GM18507 (cell line): ENCODE measurements at regions not wholly inside any gene's neighbourhood (a gene's known extent, or its start where the extent isn't known, plus 50 kb on each side); places are given as distances from the start of the nearest gene placed in this dataset.

Source experiments
- DNase-seq: peaks from one replicate; pipeline ENCODE4 v3.0.0; 2011; ENCODE audit warnings: low read depth; ENCODE audit not compliant: insufficient read length; ENCODE audit errors: extremely low spot score
- FAIRE-seq: peaks from 2 replicates; lab custom pipeline; 2011; peaks lifted over from hg19 to GRCh38; lab: Jason Lieb, UNC

DNA sequence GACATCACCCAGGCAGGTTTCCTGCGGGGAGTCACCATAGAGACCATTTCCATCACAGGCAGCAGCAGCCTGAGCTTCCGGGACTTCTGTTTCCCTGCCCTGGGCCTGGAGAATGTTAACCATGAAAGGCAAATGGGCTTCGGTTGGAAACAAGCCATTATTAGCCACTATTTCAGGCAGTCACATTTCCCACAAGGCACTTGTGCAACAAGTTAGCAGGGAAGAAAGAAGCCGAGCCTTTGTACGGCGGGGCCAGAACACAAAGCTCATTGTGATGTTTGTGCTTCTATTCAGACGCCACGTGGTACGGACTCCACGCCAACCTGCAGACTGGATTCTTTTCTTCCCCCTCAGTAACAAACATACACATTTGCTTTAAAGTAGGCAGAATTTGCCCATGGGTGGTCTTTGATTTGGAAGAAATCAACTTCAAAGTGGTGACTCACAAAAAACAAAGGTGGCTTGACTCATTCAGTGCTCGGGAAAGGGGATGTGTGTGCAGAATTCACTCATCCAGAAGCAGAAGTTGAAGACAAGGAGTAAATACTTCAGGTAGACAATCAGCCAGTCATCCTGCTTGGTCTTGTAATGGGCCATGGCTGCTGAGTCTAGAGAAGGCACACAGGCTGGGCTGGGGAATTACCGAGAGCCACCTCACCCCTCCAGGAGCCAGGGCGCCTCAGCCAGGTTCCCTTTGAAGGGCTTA is 154.2 kb upstream of the PRMT8 start:
- no peak for FAIRE-seq

DNA sequence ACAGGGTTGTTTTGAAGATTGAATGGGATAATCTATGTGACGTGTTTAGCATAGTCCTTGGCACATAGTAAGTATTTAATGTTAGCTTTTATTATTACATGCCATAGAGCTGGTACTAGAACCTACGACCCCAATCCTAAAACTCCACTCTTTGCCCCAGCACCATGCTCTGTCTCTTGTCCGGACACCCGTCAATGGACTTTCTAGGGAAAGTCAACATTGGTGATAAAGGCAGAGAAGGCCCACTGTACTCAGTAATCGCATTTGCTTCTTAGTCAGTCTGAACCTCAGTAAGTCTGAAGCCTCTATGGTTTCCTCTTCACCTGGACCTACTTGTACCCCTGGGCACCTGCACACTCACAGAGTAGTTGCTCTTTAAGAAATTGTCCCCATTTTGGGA is 153.1 kb upstream of the PRMT8 start:
- DNase-seq (no peak), FAIRE-seq (no peak)

More for the DNA sequence above, 154.2 kb upstream of the PRMT8 start:
- no peak for DNase-seq

DNA sequence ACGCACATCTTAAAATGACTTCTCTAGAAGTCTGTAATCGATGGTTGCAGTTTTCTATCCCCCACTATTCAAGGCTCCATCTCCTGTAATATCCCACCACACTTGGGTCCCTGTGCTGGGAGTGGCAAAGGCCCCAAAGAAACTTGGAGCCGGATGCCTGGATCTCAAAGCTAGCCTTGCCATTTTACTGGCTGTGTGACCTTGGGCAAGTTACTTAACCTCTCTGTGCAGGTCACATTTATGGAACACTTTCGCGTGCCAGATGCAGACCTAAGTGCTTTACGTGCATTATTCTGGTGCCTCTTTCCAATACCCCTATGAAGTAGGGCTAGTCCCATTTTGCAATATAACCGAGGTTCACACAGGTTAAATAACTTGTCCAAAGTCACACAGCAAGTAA is 151.8 kb upstream of the PRMT8 start:
- DNase-seq (no peak), FAIRE-seq (no peak)

DNA sequence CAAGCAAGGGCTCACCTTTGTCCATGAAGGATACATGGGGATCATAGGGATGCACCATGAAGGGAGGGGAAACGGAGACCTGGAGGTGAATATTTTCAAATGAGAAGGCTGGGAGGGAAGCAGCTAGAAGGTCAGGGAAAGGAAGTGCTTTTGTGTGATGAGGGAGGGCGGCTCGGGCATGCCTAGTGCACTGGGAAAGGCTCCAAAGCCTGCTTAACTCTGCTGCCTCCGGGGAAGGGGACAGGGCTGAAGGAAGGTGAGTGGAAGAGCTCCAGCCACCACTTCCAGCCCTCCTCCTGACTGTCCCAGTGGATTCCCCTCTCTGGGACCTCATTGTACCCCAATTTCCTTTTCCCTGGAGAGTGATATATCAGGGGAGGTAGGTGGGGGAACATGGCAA is 149.4 kb upstream of the PRMT8 start:
- DNase-seq (no peak), FAIRE-seq (no peak)

DNA sequence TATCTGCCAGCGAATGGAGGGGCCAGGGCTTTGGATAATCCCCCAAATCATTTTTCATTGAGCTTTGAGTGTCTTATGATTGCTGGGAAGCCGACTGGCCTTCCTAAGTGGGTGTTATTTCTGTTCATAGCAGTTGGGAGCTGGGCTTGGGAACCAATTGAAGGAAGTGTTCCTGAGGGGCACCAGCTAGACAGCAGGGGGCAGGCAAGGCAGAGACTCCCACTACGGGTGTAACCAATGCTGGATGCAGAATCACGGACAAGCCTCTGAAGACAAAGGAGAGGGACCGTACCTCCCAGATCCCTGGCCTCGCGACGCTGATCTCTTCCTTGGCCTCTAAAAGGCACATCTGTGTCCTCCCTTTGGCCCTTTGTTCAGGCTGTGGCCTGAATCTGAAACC is 149.0 kb upstream of the PRMT8 start:
- DNase-seq (no peak), FAIRE-seq (no peak)

DNA sequence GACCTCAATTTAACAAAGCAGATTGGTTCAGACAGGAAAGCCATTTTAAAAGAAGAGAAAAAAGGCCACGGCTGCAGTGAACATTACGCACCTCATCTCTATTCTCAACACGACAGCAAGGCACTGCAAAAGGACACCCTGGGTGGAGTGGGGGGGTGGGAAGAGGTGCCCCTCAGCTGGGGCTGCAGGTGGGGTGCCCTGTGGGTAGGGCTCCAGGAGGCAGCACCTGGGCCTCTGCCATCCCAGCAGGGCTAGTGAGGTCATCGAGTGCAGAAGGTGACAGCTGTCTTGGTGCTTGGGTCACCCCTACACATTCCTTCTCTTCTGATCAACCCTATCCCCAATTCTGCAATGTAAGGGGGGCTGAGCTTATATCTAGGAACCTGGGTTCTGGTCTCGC is 142.9 kb upstream of the PRMT8 start:
- no peak for FAIRE-seq
- no peak for DNase-seq

DNA sequence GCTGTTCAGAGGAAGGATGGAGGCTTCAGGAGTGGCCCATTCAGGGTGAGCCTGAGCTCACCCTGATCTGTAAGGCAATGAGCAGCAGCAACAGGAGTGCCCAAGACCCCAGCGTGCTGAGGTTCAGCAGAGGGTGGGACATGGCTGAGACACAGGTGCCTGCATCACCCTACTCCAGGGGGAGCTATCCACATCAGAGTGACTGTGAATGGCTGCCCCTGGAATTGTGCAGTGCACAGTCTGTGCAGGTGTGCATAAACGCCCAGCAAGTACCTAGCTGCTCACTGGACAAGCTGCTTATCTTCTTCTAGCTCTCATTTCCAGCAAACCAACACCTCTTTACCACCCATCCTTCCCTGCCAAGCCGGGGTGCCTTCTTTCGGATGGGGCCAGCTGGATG is 140.6 kb upstream of the PRMT8 start:
- DNase-seq (no peak), FAIRE-seq (no peak)

DNA sequence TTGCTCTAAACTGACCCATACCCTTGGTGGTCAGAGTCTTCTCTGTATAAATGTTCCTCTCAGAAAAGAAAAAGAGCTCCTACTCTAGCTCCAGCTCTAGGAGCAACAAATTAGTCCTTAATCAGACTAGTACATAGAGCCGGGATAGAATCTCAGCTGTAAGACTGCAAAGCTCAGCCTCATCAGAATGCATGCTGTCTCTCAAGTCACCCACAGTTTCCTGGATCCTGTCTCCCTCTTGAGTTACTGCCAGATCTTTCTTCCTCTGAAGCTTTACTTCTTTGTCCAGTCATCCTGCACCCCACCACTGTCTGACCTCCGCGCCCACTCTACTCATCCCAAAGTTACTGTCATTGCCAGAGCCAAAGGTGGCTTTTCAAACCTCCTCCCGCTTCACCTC is 139.3 kb upstream of the PRMT8 start:
- DNase-seq (no peak), FAIRE-seq (no peak)

DNA sequence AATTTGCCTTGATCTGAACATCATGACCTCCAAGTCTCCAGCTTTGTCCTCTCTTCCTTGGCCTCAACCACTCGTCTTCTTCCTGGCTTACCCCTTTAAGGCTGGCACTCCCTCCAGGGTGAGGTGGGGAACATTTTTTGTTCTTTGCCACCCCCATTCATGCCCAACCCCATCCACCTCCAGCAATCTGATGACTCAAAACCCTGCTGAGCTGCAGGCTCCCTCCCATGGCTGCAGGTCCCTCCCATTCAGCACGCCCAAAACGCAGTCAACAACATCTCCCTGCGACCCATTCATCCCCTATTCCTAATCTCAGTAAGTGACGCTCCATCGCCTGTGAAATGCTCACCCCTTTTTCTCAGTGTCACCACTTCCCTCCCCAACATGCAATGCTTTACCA is 138.8 kb upstream of the PRMT8 start:
- DNase-seq (no peak), FAIRE-seq (no peak)

DNA sequence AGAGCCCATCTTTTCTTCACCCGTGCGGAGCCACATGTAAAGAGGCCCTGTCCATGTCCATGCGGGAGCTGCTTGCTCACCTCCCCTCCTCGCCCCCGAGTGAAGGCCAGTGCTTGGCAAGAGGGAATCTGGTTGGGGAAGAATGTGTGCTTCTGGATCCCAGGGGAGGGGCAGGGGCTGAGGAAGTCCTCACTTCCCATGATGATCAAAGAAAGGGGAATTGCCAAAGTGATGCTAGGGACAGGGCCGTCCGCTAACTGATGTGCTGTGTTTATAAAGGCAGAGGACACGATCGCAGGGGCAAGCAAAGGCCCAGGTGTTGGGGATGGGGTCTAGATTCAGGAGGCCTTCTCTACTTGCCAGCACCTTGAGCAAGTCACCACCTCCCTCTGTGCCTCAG is 137.4 kb upstream of the PRMT8 start:
- FAIRE-seq (no peak), DNase-seq (no peak)

DNA sequence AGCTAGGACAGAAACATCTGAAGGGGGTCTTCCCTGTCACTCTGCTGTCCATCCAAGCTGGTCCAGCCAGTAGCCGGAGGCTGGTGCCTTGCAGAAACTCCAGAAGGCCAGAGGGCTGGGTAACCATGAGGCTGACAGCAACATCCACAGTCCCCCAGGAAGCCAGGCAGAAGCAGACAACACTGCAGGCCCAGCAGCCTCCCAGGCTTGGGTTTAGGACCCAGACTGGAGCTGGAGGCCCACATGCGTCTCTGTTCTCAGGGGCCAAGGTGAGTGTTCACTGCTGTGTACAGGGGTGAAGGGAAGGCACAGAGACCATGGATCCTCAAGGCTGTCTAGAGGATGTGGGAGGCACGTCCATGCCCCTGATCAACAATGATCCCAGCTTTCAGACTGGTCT is 136.4 kb upstream of the PRMT8 start:
- DNase-seq (no peak), FAIRE-seq (no peak)

DNA sequence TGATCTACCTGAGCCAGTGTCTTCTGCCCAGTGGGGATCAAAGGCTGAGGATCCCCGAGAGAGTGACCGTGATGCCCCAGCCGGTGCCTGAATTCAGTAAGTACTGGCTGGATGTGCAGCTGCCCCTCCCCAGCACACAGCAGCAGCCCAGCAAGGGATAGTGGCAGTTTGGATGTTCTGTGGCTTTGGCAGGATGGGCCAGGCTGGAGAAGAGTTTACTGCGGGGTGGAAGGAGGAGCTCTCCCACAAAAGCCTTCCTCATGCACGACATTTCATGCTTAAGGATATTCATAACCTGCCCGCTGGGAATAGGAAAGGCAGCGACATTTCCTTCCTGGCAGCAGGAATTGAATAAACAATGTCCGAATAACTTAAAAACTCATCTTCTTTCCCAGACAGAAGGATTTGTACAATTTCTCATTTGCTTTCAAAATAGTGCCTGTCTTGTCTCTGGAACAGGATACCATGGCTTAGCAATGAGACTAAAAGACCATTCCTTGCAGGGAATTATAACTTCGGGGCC is 135.6 kb upstream of the PRMT8 start:
- FAIRE-seq (no peak), DNase-seq (no peak)

DNA sequence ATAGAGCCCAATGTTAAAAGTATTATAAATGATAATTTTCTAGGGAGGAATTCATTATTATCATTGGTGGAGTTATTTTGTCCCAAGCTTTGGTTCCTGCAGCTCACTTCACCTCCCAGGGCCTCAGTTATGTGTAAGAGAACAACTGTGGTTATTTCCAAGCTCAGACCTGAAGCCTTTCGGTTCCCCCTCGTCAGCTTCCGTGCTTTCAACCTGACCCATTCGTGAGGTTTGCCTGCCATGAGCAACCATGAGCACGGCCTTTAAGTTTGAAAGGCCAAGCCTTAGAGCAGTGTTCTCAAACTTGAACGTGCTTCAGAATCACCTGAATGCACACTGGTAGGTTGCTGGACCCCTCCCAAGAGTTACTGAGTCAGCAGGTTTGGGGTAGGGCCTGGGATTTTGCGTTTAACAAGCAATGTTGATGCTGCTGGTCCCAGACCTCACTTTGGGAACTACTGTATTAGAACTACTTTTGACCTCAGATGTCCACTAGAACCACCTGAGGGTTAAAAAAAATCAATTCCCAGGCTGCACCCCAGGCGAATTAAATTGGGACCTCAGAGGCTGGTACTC is 133.0 kb upstream of the PRMT8 start:
- DNase-seq: no peak
- FAIRE-seq: no peak

DNA sequence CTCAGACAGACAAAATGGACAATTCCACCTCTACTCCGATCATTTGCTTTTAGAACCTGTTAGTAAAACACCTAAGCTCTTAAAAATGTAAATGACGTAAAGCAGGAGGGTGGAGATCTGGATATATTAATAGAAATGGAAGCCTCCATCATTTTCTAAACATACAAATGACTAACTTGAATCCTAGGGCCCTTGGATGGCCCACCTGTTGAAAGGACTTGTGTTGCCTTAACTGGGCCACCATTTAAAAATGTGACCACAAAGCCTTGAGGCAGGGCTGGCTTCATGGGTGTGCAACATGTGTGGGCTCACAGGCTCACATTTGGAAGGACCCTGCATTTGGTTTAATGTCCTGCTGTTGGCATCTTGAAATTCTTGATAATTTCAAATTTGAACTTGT is 131.5 kb upstream of the PRMT8 start:
- FAIRE-seq (no peak), DNase-seq (no peak)

DNA sequence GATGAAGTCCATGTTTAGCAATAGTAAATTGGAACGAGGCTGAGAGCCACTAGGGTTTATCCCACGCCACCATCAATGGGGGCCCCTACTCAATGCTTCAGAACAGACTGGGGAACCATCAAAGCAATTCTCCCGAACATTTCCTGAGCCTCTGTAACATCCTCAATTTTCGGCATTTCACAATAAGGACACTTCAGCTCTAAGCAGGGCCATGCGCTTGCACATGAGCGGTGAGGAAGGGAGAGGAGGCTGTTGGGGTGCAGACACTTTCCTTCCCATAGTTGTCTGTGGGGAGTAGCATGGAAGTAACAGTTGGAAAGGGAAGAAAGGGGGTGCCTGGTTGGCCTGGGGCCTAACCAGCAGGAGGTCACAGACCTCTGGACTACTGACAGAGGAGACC is 129.9 kb upstream of the PRMT8 start:
- no peak for DNase-seq
- FAIRE-seq: no peak

DNA sequence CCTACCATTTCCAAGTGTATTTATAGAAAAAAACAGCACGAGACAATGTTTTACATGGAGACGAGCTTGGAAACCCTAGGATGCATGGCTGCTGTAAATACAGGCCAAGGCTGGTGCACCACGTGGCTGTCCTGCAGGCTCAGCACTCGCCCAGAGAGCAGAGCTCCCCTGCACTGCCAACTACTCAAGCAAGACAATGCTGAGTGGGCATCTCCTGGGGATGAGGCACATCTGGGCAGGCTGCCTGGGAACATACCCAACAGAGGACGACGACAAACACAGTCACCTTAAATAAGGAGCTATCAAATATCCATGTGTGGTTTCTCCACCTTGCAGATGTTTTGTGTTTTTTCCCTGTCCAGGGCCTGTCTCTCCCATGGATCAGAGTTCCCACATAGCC is 128.3 kb upstream of the PRMT8 start:
- FAIRE-seq (no peak), DNase-seq (no peak)

DNA sequence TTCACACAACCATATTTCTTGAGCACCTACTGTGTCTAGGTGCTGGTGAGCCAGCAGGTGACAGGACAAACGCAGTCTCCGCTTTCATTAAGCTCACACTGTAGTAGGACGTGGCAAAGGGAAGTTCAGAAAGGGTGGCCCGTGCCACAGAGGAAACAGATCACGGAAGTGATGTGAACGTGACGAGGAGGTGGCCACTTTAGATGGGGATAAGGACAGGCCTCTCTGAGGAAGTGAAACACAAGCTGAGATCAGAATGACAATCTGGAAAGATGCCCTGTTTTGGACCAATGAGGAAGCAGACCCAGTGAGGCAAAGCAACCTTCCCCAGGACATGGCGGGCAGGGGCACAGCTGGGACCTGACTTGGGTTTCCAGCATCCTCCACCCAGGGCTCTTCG is 127.4 kb upstream of the PRMT8 start:
- no peak for FAIRE-seq
- DNase-seq: no peak

DNA sequence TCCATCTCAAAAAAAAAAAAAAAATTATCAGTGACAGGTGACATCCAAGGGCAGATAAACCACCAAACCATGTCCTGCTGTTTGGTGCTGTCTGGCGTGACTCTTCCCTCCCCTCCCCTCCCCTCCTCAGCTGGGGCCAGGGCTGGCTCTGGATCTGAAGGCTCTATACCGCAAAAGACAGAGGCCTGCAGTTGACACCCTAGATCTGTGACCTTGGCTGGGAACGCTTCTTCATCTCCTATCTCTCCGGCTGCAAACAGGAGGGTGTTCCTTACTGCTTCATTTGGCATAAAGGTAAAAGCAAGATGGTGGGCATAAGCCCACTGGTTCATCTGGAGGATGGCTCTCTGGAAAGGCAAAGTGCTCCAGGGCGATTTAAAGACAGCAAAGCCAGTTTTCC is 126.8 kb upstream of the PRMT8 start:
- DNase-seq: no peak
- FAIRE-seq: no peak

DNA sequence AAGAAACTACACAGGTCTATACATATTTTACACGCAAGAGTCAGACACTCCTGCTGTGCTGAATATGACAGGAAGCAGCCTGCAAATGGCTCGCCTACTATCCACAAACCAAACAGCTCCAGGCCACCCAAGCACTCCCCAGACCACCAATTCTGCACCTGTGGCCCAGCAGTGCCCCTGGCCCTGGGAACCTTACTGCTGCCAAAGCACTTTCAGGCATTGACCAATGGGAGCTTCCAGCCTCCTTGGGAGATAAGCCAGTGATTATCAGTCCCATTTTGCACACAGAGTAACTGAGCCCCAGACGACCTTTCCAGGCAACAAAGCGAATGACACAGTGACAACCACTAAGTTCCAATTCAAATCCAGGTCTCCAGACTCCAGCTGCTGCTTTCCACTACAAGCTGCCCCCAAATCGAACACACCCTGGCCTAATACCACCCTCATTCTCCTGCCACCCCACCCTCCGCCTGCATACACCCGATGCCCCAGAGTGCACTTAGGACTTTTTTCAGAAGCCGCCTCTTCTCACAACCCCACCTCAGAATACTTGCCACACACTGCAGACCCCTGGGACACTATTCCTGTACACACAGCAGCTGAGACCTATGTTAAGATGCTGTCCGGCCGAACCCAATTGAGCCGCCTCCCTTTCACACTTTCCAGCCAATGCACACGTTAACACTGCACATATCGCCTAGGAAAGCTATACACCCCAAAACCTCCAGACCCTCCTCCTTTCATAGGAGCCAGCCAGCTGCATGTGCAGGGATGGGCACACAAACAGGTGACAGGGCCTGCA is 126.1 kb upstream of the PRMT8 start:
- DNase-seq (no peak), FAIRE-seq (no peak)

DNA sequence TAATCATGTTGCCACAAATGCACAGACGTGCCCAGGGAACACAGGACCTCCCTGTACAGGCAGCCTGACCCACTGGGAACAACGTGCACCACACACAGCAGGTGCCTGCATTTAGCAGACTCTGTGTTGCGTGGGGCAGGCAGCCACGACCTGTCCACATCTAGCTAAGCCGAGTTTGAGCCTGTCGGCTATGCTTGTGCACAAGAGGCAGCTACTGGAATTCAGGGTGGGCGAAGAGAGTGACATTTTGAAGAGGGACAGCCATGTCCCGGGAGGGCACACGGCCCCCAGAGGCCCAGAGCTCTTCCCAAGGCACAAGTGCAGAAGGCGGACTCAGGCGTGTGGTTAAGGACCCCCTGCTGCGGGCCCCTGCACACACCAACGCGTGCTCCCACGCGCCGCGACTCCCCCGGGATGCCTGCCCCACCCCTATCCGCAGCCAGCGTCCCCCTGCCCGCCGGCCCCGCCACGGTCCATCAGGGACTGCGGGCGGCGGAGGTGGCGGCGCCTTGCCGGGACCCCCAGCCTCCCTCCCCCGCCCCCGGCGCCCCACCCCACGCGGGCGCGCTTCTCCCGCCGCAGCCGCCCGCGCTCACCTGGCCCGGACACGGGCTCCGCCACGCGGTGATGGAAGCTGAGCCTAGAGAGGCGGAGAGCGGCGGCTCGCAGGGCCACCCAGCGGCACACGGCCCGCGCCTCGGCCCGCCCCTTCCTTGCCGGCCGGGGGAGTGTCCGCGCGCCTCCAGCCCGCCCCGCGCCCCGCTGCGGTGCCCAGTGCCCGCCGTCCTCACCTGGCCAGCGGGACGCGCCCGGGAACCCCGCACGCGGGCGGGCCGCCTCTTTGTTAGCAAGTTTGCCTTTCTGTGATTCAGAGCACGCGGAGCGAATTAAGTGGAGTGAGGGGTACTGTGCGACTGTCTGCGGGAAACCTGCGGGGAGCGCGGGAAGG is 125.3 kb upstream of the PRMT8 start:
- FAIRE-seq: no peak
- DNase-seq: no peak
